ENCODE measurements at regions not wholly inside any gene's neighbourhood (a gene's known extent, or its start where the extent isn't known, plus 50 kb on each side); places are given as distances from the start of the nearest gene placed in this dataset.

DNA sequence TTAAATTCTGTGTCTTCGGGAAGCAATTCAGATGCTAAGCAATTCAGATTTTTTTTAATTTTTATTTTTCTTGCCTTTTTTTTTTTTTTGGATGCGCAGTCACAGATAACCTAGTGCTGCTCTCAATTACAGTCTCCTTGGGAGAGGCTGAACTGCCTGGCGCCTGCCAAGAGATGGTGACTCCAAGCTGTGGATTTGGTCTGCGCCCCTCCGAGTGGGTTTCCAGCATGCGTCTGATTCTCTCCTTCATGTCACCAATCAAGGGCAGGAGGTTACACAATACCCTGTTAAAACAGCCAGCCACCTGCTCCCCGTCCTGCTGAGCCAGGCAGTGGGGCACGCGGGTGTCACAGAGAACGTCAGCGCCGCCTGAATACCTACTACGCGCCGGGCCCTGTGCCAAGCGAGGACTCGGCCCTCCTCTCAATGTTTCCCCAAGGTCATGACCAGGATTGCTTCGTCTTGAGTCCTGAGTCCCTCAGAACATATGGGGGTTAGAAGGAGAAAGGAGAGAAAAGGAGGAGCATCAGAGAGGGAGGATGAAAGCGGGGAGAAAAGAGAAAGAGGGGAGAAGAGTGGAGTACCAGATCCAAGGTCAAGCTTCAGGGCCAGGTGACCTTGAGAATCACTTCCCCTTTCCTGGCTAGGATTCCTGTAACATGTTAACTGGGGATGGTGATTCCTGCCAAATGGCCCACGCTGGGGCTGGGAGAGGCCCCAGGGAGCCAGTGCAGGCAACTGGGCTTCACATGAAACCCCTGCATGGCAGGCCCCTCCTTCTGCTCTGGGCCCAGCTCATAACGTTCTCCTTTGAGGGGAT, 213.6 kb downstream of the URI1 start:
- Histone ChIP-seq H3K27me3 (peaks cover 0 to 6% (median 0%) of the 10 kb centered on the region in 4 donors), H3K27ac (no peak overlapping the region), H3K9me3 (no peaks in the 10 kb centered on the region), H3K4me1 (no peaks in the 10 kb centered on the region), H3K4me3 (no peak overlapping the region), H3K36me3 (no peaks in the 10 kb centered on the region)
- DNase-seq = no peak
- WGBS, 2 donors = 71 to 75% methylated on average over 19 to 20 of the region's 21 CpGs
- intact Hi-C loops (cut with DNase I) = no loop called here
- no peak for TF ChIP-seq POLR2A (IDR thresholded peaks at IDR 0.05)
- TF ChIP-seq, protein P1, sequence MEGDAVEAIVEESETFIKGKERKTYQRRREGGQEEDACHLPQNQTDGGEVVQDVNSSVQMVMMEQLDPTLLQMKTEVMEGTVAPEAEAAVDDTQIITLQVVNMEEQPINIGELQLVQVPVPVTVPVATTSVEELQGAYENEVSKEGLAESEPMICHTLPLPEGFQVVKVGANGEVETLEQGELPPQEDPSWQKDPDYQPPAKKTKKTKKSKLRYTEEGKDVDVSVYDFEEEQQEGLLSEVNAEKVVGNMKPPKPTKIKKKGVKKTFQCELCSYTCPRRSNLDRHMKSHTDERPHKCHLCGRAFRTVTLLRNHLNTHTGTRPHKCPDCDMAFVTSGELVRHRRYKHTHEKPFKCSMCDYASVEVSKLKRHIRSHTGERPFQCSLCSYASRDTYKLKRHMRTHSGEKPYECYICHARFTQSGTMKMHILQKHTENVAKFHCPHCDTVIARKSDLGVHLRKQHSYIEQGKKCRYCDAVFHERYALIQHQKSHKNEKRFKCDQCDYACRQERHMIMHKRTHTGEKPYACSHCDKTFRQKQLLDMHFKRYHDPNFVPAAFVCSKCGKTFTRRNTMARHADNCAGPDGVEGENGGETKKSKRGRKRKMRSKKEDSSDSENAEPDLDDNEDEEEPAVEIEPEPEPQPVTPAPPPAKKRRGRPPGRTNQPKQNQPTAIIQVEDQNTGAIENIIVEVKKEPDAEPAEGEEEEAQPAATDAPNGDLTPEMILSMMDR (IDR thresholded peaks at IDR 0.05) = no peak

DNA sequence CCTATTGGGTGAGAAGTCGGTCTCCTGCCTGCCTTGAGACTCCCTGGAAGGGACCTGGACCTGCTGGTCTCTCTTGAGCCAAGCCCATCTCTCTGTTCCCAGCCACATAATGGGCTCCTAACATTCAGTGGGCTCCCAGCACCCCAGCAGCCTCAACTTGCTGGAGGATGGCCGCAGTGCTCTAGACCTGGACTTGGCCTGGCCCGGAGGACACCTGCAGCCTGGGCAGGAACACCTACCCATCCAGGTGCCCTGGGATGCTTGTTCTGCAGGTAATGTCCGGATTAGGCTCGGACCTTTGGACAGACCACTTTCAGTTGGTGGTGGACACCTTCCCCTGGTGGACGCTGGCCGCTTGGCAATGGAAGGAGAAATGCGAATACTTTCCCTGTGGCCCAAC, 214.6 kb downstream of the URI1 start:
- TF ChIP-seq, protein P1 (IDR thresholded peaks at IDR 0.05) = no peak
- no peak for TF ChIP-seq POLR2A (IDR thresholded peaks at IDR 0.05)
- WGBS, 2 donors = 71 to 93% methylated on average over 1 to 3 of the region's 8 CpGs
- no peaks in the 10 kb centered on the region for H3K36me3 ChIP-seq
- intact Hi-C loops (cut with DNase I) = no loop called here
- H3K9me3 ChIP-seq = no peaks in the 10 kb centered on the region
- peaks cover 0 to 6% (median 0%) of the 10 kb centered on the region in 4 donors for H3K27me3 ChIP-seq
- H3K27ac ChIP-seq = no peak overlapping the region
- no peaks in the 10 kb centered on the region for H3K4me1 ChIP-seq
- no peak overlapping the region for H3K4me3 ChIP-seq
- DNase-seq = no peak

DNA sequence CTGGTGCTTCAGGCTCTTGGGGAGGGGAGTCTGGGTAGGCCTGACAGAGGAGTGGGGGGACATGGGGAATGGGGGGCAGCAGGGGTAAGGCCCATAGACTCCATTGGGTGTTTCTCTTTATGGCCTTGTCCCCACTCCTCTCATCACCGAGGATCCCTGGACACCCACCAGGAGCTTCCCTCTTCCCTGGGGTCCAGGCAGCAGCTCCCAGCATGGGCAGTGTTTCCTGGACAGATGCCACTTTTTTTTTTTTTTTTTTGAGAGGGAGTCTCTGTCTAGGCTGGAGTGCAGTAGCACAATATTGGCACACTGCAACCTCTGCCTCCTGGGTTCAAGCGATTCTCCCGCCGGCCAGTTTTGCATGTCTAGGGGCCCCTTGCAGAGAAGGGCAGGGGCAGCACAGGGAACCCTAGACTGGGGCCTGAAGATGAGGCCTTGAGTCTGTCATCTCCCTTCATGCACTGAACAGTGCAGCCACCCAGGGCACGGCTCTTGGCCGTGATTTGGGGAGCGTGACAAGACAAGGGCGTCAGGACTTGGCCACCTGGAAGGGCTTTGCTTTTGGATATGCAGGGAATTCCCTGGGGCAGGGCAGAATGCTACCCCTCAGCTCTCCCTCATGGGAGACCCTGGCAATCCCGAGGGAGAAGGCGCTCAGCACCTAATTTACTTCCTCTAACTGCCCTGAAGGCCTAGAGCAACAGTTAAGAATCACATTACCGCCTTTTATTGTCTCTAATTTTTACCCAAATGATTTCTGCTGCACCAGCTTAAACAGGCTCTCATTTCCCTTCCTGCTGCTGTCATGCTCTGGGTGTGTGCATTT, 213.9 kb upstream of the ZNF536 start:
- no peak overlapping the region for H3K4me3 ChIP-seq
- H3K27ac ChIP-seq = no peak overlapping the region
- no peak for DNase-seq
- 70 to 86% methylated on average over 4 to 9 of the region's 11 CpGs for WGBS, 2 donors
- no peaks in the 10 kb centered on the region for H3K9me3 ChIP-seq
- TF ChIP-seq POLR2A (IDR thresholded peaks at IDR 0.05) = no peak
- TF ChIP-seq, protein P1 (IDR thresholded peaks at IDR 0.05) = no peak
- no peaks in the 10 kb centered on the region for H3K4me1 ChIP-seq
- no peaks in the 10 kb centered on the region for H3K36me3 ChIP-seq
- intact Hi-C loops (cut with DNase I) = no loop called here
- H3K27me3 ChIP-seq = peaks cover 0 to 6% (median 0%) of the 10 kb centered on the region in 4 donors

DNA sequence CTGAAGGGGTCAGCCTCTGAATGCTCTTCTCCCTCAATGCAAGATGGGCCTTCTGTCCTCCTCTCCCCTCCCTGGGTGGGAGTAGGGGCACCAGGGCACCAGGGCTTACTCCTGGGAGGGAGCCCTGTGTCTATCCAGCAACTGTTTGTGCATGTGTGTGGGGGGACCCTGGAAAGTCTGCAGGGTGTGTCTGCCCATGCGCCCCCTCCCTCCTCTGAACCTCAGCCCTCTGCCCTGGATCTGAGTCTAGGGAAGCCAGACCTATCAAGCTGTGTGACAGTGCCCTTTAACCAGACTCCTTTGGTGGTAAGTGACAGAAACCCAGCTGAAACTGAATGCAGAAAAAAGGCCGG, 213.3 kb upstream of the ZNF536 start:
- no peak for DNase-seq
- Histone ChIP-seq H3K27me3 (peaks cover 0 to 6% (median 0%) of the 10 kb centered on the region in 4 donors), H3K27ac (no peak overlapping the region), H3K4me1 (no peaks in the 10 kb centered on the region), H3K4me3 (no peak overlapping the region), H3K36me3 (no peaks in the 10 kb centered on the region), H3K9me3 (no peaks in the 10 kb centered on the region)
- TF ChIP-seq, protein P1 (IDR thresholded peaks at IDR 0.05) = no peak
- no peak for TF ChIP-seq POLR2A (IDR thresholded peaks at IDR 0.05)
- intact Hi-C loops (cut with DNase I) = no loop called here
- WGBS, 2 donors = 69 to 71% methylated on average over 1 to 2 of the region's 2 CpGs

DNA sequence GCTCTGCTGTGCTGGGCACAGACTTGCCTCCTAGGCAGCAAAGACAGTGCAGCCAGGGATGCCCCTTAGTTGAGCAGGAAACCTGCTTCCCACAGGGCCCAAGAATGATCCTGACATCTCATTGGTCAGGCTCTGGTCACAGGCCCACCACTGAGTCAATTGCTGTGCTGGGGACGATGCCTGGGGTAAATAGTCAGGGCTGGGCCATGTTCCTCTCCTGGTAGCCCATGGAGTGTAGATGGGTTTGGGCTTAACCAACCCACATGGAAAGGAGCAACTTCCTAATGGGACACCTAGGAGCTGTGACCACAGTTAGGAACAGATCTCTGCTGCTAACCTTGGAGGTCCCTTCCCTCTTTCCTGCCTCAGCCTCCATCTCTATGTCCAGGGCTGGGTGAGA, 212.5 kb upstream of the ZNF536 start:
- Histone ChIP-seq H3K27me3 (peaks cover 0 to 6% (median 0%) of the 10 kb centered on the region in 4 donors), H3K36me3 (no peaks in the 10 kb centered on the region), H3K4me1 (no peaks in the 10 kb centered on the region), H3K4me3 (no peak overlapping the region), H3K9me3 (no peaks in the 10 kb centered on the region), H3K27ac (no peak overlapping the region)
- WGBS, 2 donors = 60% methylated on average over 1 of the region's 1 CpG; no CpG with 5 or more reads in 1 of the 2 donors
- intact Hi-C loops (cut with DNase I) = no loop called here
- TF ChIP-seq, protein P1 (IDR thresholded peaks at IDR 0.05) = no peak
- no peak for TF ChIP-seq POLR2A (IDR thresholded peaks at IDR 0.05)
- no peak for DNase-seq

Measured in esophagus squamous epithelium (tissue), 5 donors.